ENCODE measurements at regions not wholly inside any gene's neighbourhood (a gene's known extent, or its start where the extent isn't known, plus 50 kb on each side); places are given as distances from the start of the nearest gene placed in this dataset.

GRCh38 chr6:84350397-84350796 lies 123.0 kb upstream of the CEP162 start:
- no peak for TF ChIP-seq CTCF (IDR thresholded peaks at IDR 0.05; ENCODE audit: low read depth, low read length)

GRCh38 chr6:84349542-84349941 lies 122.1 kb upstream of the CEP162 start:
- DNase-seq (ENCODE audit: low read depth in 1 of 2, low spot score in 1 of 2), result no peak
- no peak for TF ChIP-seq CTCF (IDR thresholded peaks at IDR 0.05; ENCODE audit: low read depth, low read length)
- Histone ChIP-seq H3K9me3 (ENCODE audit: low read depth) (no peaks in the 10 kb centered on the region), H3K36me3 (no peaks in the 10 kb centered on the region), H3K4me3 (no peak overlapping the region), H3K27ac (no peak overlapping the region), H3K4me1 (ENCODE audit: low read depth) (no peaks in the 10 kb centered on the region), H3K27me3 (no peaks in the 10 kb centered on the region)

More at GRCh38 chr6:84350397-84350796, 123.0 kb upstream of the CEP162 start:
- no peak for DNase-seq (ENCODE audit: low read depth in 1 of 2, low spot score in 1 of 2)
- no peak overlapping the region for H3K4me3 ChIP-seq
- H3K27me3 ChIP-seq, result no peaks in the 10 kb centered on the region
- no peaks in the 10 kb centered on the region for H3K9me3 ChIP-seq (ENCODE audit: low read depth)
- H3K27ac ChIP-seq, result no peak overlapping the region
- no peaks in the 10 kb centered on the region for H3K4me1 ChIP-seq (ENCODE audit: low read depth)
- H3K36me3 ChIP-seq, result no peaks in the 10 kb centered on the region

- Histone ChIP-seq H3K27ac (no peak overlapping the region), H3K27me3 (no peaks in the 10 kb centered on the region), H3K9me3 (ENCODE audit: low read depth) (no peaks in the 10 kb centered on the region), H3K36me3 (no peaks in the 10 kb centered on the region), H3K4me3 (no peak overlapping the region), H3K4me1 (ENCODE audit: low read depth) (no peaks in the 10 kb centered on the region)
- no peak for TF ChIP-seq CTCF (IDR thresholded peaks at IDR 0.05; ENCODE audit: low read depth, low read length)
- DNase-seq (ENCODE audit: low read depth in 1 of 2, low spot score in 1 of 2), result no peak
These were observed 121.4 kb upstream of the CEP162 start for GRCh38 chr6:84348801-84349200.

- H3K36me3 ChIP-seq, result no peaks in the 10 kb centered on the region
- TF ChIP-seq CTCF (IDR thresholded peaks at IDR 0.05; ENCODE audit: low read depth, low read length), result peak; percentile 25
- H3K27ac ChIP-seq, result no peak overlapping the region
- H3K27me3 ChIP-seq, result no peaks in the 10 kb centered on the region
- no peaks in the 10 kb centered on the region for H3K4me1 ChIP-seq (ENCODE audit: low read depth)
- no peaks in the 10 kb centered on the region for H3K9me3 ChIP-seq (ENCODE audit: low read depth)
- no peak overlapping the region for H3K4me3 ChIP-seq
- no peak for DNase-seq (ENCODE audit: low read depth in 1 of 2, low spot score in 1 of 2)
These were observed 118.9 kb upstream of the CEP162 start for GRCh38 chr6:84346372-84346771.

GRCh38 chr6:84344005-84344404 lies 116.6 kb upstream of the CEP162 start:
- DNase-seq (ENCODE audit: low read depth in 1 of 2, low spot score in 1 of 2), result no peak
- H3K36me3 ChIP-seq, result no peaks in the 10 kb centered on the region
- no peaks in the 10 kb centered on the region for H3K27me3 ChIP-seq
- no peak overlapping the region for H3K4me3 ChIP-seq
- no peak for TF ChIP-seq CTCF (IDR thresholded peaks at IDR 0.05; ENCODE audit: low read depth, low read length)
- H3K4me1 ChIP-seq (ENCODE audit: low read depth), result no peaks in the 10 kb centered on the region
- no peak overlapping the region for H3K27ac ChIP-seq
- no peaks in the 10 kb centered on the region for H3K9me3 ChIP-seq (ENCODE audit: low read depth)

- Histone ChIP-seq H3K27me3 (no peaks in the 10 kb centered on the region), H3K36me3 (no peaks in the 10 kb centered on the region), H3K27ac (no peak overlapping the region), H3K9me3 (ENCODE audit: low read depth) (no peaks in the 10 kb centered on the region), H3K4me1 (ENCODE audit: low read depth) (no peaks in the 10 kb centered on the region), H3K4me3 (no peak overlapping the region)
- no peak for DNase-seq (ENCODE audit: low read depth in 1 of 2, low spot score in 1 of 2)
- no peak for TF ChIP-seq CTCF (IDR thresholded peaks at IDR 0.05; ENCODE audit: low read depth, low read length)
These were observed 113.0 kb upstream of the CEP162 start for GRCh38 chr6:84340422-84340821.

All from cardiac muscle cell (in vitro differentiated cells and primary cell).